HG03039 (cell line): ENCODE measurements at regions not wholly inside any gene's neighbourhood (a gene's known extent, or its start where the extent isn't known, plus 50 kb on each side); places are given as distances from the start of the nearest gene placed in this dataset.
"Not testable (repeated sequence)": the region's sequence is repeated elsewhere in the genome, so short reads cannot be mapped to it uniquely, and the experiment has no call there.

Experiments
- ATAC-seq: cut with Tn5 transposase; IDR thresholded peaks from one replicate; pipeline ENCODE4 v1.9.1; 2021; ENCODE audit warnings: mild to moderate bottlenecking, moderate library complexity; ENCODE audit not compliant: unreplicated experiment

- ATAC-seq, result no peak
These were observed 125.7 kb upstream of the TRHDE start for GRCh38 chr12:72146495-72146894.

- no peak for ATAC-seq
These were observed 123.5 kb upstream of the TRHDE start for GRCh38 chr12:72148709-72149108.

- ATAC-seq, result no peak
These were observed 109.3 kb upstream of the TRHDE start for GRCh38 chr12:72162875-72163274.

GRCh38 chr12:72168851-72169250, 103.3 kb upstream of the TRHDE start:
- no peak for ATAC-seq

- ATAC-seq, result no peak
These were observed 98.2 kb upstream of the TRHDE start for GRCh38 chr12:72173974-72174373.

- no peak for ATAC-seq
These were observed 93.9 kb upstream of the TRHDE start for GRCh38 chr12:72178244-72178643.

- ATAC-seq, result no peak
These were observed 93.3 kb upstream of the TRHDE start for GRCh38 chr12:72178871-72179270.

- ATAC-seq, result no peak
These were observed 92.3 kb upstream of the TRHDE start for GRCh38 chr12:72179841-72180240.

- ATAC-seq, result not testable (repeated sequence)
These were observed 87.1 kb upstream of the TRHDE start for GRCh38 chr12:72184971-72185533.

GRCh38 chr12:72189266-72189665, 82.9 kb upstream of the TRHDE start:
- no peak for ATAC-seq

GRCh38 chr12:72191761-72192160, 80.4 kb upstream of the TRHDE start:
- ATAC-seq, result peak; percentile 65

- no peak for ATAC-seq
These were observed 74.4 kb upstream of the TRHDE start for GRCh38 chr12:72197790-72198189.

GRCh38 chr12:72201457-72201856, 70.7 kb upstream of the TRHDE start:
- ATAC-seq, result no peak

- ATAC-seq, result peak; percentile 54
These were observed 68.3 kb upstream of the TRHDE start for GRCh38 chr12:72203764-72204335.

- no peak for ATAC-seq
These were observed 65.1 kb upstream of the TRHDE start for GRCh38 chr12:72207079-72207478.

GRCh38 chr12:72207486-72208409, 64.4 kb upstream of the TRHDE start:
- no peak for ATAC-seq

- ATAC-seq, result no peak
These were observed 63.1 kb upstream of the TRHDE start for GRCh38 chr12:72209086-72209485.

- ATAC-seq, result no peak
These were observed 58.0 kb upstream of the TRHDE start for GRCh38 chr12:72214163-72214562.

- not testable (repeated sequence) for ATAC-seq
These were observed 56.9 kb upstream of the TRHDE start for GRCh38 chr12:72215287-72215686.

GRCh38 chr12:72219937-72220336, 52.2 kb upstream of the TRHDE start:
- ATAC-seq, result no peak
